Fibroblast of peridontal ligament (primary cell): ENCODE measurements at regions not wholly inside any gene's neighbourhood (a gene's known extent, or its start where the extent isn't known, plus 50 kb on each side); places are given as distances from the start of the nearest gene placed in this dataset.
"Not testable (repeated sequence)": the region's sequence is repeated elsewhere in the genome, so short reads cannot be mapped to it uniquely, and the experiment has no call there.

Experiments
- DNase-seq: peaks from one replicate; pipeline ENCODE4 v3.0.0-alpha.2; 2010; ENCODE audit errors: extremely low read depth

DNA sequence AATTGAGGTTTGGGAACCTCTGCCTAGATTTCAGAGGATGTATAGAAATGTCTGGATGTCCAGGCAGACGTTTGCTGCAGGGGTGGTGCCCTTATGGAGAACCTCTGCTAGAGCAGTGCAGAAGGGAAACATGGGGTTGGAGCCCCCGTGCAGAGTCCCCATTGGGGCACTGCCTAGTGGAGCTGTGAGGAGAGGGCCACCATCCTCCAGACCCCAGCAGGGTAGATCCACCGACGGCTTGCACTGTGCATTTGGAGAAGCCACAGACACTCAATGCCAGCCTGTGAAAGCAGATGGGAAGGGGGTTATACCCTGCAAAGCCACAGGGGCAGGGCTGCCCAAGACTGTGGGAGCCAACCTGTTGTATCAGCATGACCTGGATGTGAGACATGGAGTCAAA is 354.6 kb downstream of the ZNF326 start:
- DNase-seq = no peak

DNA sequence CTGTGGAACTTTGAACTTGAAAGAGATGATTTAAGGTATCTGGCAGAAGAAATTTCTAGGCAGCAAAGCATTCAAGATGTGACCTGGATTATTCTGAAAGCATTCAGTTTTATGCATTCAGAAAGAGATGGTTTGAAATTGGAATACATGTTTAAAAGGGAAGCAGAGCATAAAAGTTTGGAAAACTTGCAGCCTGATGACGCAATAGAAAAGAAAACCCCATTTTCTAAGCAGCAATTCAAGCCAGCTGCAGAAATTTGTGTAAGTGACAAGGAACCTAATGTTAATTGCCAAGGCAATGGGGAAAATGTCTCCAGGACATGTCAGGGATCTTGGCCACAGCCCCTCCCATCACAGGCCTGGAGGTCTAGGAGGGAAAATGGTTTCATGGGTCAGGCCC is 354.0 kb downstream of the ZNF326 start:
- DNase-seq = no peak

DNA sequence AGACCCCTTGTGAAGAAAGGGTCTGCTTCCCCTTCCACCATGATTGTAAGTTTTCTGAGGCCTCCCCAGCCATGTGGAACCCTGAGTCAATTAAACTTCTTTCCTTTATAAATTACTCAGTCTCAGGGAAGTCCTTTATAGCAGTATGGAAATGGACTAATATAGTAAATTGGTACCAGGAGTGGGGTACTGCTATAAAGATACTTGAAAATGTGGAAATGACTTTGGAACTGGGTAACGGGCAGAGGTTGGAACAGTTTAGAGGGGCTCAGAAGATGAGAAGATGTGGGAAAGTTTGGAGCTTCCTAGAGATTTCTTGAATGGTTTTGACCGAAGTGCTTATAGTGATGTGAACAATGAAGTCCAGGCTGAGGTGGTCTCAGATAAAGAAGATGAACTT is 353.5 kb downstream of the ZNF326 start:
- not testable (repeated sequence) for DNase-seq

DNA sequence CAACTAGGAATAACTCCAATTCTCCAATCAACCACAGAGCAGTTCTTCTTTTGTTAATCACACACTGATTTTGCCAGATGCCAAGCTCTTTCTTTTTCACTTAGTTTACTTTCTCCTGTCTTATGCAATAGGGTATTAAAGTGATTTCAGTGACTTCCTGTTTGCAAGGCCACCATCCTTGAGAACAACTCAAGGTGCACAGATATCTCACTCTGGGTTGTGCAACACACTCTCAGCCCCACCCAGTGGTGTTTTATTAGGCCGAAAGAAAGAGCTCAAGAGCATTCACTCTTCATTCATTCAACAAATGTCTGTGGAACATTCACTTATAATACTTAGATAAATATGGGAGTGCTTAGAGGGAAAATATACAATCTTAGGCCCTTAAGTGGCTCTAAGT is 352.5 kb downstream of the ZNF326 start:
- DNase-seq = no peak

DNA sequence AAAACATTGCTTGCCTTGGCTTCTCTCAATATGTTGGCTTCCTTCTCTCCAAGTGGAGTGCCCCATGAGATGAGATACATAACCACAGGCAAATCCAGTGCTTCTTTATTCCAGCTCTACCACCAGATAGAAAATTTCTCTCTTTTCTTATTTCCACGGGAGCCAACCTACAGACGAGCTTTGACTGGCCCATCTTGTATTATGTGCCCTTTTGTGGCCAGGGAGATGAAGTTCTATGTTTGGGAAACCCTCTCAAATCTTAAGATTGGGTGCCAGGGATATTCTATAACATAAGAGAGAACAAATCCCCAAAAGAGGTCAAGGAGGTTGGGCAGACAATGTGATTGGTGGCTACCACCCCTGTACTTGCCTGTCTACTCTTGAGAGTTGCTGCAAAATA is 351.8 kb downstream of the ZNF326 start:
- DNase-seq = no peak

DNA sequence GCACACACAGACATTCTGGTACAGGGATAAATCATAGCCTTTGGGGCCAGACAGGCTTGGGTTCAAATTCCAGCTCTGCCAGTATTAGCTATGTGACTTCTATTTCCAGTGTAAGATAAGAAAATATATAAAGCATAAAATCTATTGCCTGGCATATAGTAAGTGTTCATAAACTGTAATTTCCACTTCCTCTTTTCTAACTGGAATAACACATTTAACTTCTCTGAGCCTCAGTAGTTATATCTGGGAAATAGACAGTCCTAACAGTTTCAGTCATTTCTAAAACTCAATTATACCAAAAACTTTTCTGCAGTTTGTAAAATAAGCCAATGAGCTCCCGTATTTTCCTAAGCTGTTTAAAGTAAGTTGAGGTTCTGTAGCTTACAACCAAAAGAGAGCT is 351.4 kb downstream of the ZNF326 start:
- DNase-seq = no peak

DNA sequence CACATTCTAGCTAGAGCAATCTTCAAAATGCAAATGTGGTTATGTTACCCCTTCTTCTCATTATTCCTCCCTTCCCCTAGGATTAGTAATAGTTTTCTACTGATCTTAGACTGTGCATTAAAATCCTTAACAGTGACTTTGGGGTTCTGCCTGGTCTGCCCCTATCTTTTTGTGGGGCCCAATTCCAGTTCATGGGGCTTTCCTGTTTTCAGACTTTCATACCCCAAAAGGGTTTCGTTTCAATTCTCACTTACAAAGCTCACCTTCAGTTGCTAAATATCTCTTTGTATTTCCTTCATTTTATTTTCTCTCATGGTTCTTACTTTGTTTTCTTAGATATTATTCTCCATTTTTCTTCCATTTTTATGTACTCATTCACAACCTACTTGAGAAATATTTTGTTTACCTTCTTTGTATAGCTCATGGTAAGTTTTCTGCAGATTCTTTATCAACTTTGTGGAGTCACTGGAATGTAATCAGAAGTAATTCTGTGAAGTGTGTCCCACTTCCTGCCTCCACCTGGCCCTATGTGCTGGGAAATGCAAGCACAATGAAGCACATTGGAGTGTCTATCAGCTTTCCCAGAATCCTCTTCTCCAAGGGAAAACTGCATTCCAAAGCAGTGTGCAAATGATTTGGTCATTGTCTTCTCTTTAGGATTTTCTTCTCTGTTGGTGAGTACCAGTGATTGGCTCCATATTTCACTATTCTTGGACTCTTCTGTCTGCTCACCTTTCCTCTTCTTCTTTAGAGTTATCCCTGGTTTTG is 350.2 kb downstream of the ZNF326 start:
- DNase-seq = no peak

DNA sequence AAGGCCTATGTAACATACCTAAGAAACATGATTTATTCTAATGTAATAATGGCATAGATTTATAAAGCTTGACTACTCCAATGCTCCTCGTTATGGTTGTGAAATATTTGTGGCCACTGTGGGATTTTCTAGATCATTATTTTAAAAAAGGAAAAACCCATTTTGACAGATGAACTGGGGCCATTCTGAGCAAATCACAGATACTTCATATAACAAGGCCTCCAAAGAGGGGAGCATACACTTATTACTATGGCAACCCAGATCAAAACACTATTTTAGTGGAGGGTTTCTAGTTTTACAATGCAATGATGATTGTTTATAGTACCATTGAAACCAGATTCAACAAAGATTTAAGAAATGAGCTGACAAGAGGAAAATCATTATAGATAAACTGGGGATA is 346.6 kb downstream of the ZNF326 start:
- DNase-seq = no peak

DNA sequence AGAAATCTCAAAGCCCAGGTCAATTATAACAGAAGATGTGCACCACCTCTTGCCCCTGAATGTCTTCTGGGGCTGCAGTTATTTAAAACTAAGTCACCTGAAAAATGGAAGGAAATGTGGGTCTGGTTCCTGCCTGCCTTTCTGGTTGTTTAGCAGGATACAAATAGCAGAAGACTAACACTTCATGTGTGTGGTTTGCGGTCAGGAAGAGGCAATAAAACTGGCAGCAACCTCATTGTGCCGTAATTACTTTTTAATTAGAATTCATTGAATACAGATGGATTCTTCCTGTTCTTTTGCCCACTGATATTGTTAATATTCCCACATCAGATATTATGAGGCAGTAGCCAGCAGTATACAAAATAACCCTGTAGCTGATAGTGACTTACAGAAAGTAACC is 345.7 kb downstream of the ZNF326 start:
- no peak for DNase-seq

DNA sequence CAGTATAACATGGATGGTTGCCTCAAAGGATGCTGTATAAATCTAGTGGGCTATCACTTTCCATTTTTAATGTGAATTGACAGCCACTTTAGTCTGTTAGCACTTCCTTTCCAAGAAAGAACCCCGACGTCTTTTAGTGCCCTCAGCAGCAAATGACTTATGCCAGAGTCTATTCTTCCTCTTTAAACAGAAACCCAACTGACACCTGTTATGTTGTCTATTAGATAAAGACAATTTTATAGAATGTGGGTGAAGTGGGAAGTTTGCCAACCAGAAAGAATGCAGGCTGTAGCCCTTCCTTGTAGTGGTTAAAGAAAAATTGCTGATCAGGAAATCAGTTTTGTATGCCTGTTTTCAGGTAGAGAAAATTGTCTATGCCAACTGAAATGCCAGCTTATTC is 344.9 kb downstream of the ZNF326 start:
- no peak for DNase-seq

DNA sequence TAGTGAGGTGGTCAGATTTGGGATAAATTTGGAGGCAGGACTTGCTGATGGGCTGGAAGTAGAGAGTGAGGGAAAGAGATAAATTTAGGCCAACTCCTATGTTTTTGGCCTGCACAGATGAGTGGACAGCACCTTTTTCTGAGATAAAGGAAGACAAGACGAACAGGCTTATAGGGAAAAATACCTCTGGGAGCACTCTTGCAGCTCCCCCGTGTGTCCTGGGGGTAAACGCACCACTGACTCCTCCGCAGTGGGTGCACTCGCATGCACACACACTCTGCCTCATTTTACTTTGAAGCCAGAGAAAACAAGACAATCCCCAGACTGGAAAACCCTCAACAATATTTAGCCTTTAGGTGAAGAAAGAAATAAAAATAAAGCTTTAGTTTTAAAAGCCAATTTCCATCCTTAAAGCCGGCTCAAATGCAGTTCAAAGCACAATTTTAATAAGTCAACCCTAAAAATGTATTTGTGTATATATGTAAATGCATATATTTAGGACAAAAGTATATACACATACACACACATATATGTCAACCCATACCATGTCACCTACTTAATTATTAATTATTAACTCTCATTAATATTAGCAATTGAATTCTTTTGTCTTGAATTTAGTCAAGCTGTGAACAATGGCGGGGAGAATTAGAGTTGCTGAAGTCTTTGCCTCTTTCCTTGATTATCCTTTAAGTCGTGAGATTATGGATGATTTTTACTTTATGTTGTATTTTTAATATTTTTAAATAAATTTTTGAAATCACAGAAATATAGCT is 341.8 kb downstream of the ZNF326 start:
- DNase-seq = no peak

DNA sequence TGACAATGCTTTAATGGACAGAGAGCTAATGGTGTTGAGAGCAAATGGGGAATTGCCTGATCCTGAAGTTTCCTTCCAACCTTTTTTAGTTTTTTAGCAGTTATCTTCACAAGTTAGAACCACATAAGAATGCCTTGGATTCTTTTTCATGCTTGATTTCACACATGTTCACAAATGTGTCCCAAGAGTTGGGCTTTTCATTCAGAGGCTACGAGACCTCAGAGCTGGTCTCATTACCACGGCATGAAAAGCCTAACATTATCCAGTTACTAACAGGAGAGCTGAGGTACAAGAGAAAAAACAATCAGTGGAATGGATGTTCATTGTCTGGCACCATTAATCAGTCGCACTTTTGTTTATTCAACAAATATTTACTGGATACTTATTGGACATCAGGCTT is 340.6 kb downstream of the ZNF326 start:
- DNase-seq = no peak

DNA sequence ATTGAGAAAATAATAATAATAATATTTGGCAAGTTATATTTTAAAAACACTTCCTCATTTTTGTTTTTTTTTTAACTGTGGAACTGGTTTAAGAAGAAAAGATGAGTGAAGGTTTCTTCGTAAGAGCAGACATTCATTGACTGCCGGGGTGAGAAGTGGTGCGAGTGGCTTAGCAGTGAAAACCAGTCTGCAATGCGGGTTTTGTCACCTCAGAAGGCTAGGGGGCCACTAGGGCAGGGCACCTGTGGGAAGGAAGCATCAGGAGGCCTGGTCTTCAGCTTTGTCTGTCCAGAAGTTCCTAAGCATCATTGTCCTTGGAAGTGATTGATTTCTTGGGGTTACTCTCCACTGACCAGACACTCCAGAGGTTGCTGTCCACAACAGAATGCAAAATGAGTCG is 339.2 kb downstream of the ZNF326 start:
- DNase-seq = no peak

DNA sequence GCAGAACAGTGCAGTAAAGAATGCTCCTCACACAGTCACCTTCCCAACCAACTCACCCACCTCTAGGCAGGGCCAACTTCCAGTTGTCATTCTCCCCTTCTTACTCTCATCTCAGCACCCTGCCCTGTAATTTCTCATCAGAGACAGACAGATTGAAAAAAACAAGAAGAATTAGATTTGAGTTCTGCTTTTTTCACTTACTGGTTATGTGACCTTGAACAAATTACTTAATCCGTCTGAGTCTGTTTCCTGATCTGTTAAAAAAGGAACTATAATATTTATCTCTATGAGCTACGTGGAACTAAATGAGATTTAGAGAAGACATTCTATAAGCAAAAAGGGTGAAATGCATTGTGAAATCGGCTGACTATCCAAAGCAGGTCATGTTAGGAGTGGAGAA is 330.3 kb downstream of the ZNF326 start:
- DNase-seq = no peak

DNA sequence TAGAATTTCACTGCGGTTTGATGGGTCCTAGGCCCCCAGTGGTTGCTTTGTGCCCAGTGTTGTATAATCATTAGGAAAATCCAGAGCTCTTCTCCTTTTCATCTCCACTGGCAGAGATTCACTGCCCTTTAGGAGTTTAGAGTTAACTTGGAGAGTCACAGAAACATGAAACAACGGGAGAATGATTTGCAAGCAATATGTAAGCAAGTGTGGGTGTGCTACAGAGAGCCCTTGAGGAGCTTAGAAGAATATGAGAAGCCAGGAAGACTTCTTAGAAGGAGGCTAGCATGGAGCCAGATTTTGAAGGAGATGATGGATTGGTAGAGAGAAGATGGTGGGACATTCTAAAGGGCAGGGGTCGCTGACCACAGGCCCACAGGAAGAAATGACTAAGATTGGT is 327.3 kb downstream of the ZNF326 start:
- DNase-seq = no peak

DNA sequence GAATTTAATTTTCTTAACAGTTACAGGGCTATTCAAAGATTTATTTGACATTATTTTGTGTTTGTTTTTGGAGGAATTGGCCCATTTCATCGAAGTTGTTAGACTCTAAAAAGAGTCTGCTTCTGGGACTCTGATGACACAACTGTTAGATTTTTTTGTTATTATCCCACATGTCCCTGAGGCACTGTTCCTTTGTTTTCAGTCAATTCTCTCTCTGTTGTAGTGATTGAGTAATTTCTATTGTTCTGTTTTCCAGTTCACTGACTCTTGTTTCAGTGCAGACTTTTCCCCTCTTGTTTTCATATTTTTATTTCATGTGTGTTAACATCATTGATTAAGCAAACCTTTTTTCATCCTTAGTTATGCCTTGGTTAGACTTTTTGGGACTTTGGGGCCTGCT is 325.0 kb downstream of the ZNF326 start:
- no peak for DNase-seq

DNA sequence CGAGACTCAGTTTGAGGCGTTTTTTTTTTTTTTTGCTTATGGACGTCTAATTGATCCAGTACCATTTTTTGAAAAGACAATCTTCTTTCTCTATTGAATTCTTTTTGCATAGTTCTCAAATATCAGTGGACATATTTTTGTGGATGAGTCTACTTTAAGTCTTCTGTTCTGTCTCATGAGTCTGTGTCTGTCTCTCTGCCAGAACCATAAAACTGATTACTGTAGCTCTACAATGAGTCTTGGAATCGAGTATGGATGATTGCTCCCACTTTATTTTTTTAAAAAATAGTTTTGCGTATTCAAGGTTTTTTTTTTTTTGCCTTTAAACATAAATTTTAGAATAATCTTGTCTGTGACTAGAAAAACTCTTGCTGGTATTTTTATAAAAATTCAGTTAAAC is 323.5 kb downstream of the ZNF326 start:
- no peak for DNase-seq

DNA sequence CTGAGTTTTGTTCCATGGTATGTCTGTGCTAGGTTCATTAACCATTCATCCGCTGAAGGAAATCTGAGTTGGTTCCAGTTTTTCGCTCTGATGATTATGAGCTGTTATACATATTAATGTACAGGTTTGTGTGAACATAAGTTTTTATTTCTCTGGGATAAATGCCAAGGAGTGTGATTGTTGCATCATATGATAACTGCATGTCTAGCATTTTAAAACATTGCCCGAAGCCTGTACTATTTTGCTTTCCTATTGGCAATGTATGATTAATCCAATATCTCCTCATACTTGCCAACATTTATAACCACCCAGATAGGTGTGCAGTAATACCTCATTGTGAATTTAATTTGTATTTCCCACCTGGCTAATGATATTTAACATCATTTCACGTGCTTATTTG is 322.7 kb downstream of the ZNF326 start:
- no peak for DNase-seq

DNA sequence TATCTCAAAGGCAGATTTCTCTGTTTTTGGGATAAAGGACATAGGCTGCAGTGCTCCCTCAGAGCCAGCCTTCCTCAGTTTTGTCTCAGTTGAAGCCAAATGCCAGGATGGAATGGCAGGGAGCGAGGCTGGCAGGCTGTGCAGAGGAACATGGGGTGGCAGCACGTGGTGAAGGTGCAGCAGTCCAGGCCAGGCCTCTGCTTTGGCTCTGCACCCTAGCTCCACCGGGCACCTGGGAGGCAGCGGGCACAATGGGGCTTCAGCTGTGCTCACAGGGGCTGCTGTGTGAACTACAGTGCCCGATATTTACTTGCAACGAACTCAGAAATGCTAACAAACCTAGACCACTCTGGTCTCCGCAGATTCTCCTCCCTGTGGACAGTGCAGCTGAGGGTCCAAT is 319.6 kb downstream of the ZNF326 start:
- no peak for DNase-seq

DNA sequence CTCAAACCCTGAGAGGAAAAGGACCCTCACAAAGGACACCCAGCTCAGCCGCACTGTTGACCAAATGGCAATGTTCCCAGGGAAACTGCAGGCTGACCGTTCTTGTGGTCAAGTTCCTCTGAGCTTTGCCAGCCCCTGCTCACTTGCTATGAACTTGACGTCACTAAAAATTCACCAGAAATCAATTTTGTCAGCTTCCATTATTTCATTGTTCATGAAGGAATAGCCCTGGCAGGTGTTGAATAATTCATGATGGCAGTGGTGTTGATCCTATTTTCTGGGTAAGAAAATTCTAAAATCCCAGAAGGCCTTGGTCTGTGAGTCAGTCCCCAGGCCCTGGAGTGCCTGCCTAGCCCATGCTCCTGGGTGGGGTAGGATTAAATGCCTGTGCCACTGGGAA is 318.9 kb downstream of the ZNF326 start:
- DNase-seq = no peak

DNA sequence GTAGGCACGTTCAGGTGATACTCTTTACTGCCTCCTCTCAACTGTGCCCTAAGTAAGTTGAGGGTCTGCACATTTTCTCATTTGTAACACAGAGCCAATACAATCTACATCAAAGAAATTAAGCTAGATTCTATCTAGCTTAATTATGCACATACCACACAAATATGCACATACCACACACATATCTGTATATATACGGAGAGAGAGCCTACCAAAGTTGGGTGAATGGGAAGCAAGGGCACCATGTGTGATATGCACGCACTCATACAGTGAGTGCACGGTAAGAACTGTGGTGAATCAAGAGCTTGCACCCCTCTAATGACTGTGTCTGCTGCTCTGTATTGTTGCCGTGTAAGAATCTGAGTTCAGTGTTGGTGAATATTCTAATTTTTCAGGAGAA is 314.9 kb downstream of the ZNF326 start:
- no peak for DNase-seq

DNA sequence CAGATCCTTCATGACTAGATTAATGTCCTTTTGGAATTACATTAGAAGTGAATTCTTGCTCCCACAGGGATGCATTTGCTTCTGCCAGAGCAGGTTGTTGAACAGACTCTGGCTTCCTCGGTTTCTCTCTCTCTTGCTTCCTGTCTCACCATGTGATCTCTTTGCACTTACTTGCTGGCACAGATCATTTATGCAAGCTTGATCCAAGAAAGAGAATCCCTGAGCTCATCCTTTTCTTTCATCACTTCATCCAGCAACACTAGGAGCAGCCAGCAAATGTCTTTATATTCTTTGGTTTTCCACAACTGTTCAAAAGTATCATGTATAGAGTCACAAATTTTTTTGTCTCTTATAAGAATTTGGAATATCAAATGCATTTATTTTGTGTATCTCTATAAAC is 313.5 kb downstream of the ZNF326 start:
- no peak for DNase-seq

DNA sequence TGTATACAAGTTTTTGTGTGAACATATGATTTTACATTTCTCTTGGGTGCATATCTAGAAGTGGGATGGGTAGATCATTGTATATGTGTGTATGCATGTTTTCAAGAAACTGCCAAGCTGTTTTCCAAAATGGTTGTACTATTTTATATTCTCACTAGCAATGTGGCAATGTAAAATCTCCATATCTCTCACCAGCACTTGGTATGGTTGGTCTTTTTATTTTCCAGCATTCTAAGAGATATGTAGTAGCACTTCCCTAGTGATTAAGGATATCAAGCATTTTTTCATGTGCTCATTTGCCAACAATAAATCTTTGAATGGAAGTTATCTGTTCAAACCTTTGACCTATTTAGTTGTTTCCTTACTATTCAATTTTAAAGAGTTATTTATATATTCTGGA is 310.7 kb downstream of the ZNF326 start:
- DNase-seq = no peak

DNA sequence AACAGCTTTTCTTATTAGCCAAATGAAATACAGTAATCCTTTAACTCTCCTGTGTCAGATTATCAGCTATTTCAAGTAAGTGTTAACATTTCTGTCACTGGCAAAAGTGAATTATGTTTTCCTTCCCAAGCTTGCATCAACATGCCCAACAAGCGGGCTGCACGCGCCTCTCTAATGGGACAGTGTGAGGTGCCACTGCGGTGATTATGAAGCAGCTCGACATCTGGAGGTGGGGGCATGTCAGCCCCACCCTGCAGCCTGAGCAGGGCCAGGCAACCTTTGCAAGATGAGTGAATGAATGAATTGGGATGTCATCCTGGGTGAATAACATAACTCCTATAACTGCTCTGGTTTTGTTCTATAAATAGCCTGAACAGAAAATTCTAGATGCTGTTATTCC is 301.4 kb downstream of the ZNF326 start:
- no peak for DNase-seq
